CD14-positive monocyte (primary cell): ENCODE measurements at regions not wholly inside any gene's neighbourhood (a gene's known extent, or its start where the extent isn't known, plus 50 kb on each side); places are given as distances from the start of the nearest gene placed in this dataset.

Experiments
- DNase-seq, 3 donors: peaks; one replicate each; pipeline ENCODE4 v3.0.0-alpha.2; 2011 to 2022
- H2AFZ ChIP-seq: 2 replicates; pipeline ENCODE4 v1.6.0; 2012; ENCODE audit warnings: mild to moderate bottlenecking, low read depth, low read length, inconsistent platforms; ENCODE audit not compliant: insufficient read depth, poor library complexity, severe bottlenecking
- H3K27ac ChIP-seq, 2 donors: 1 replicate in 1 of 2; 2 replicates in 1 of 2; pipeline ENCODE4 v1.5.1; 2012 to 2013; ENCODE audit warnings: low read length in 2 of 2, control low read depth in 1 of 2, inconsistent platforms in 1 of 2, low read depth in 1 of 2, mild to moderate bottlenecking in 1 of 2
- H3K27me3 ChIP-seq, 2 donors: one replicate each; pipeline versions ENCODE4 v1.6.0 to v1.6.1; 2011 to 2013; ENCODE audit warnings: low read length in 2 of 2; ENCODE audit not compliant: control insufficient read depth in 2 of 2, insufficient read depth in 2 of 2
- H3K36me3 ChIP-seq, 2 donors: replicated peaks in 1 of 2; 1 replicate in 1 of 2; 2 replicates in 1 of 2; pipeline versions ENCODE4 v1.5.1 to v1.6.1; 2012 to 2013; ENCODE audit warnings: low read length in 2 of 2, control low read depth in 1 of 2, inconsistent platforms in 1 of 2, mild to moderate bottlenecking in 1 of 2; ENCODE audit not compliant: insufficient read depth in 2 of 2, control insufficient read depth in 1 of 2
- H3K4me1 ChIP-seq, 2 donors: 1 replicate in 1 of 2; 2 replicates in 1 of 2; pipeline versions ENCODE4 v1.5.1 to v1.6.1; 2012 to 2013; ENCODE audit warnings: low read length in 2 of 2, control low read depth in 1 of 2, inconsistent platforms in 1 of 2, mild to moderate bottlenecking in 1 of 2, moderate library complexity in 1 of 2; ENCODE audit not compliant: insufficient read depth in 2 of 2, control insufficient read depth in 1 of 2
- H3K4me2 ChIP-seq: replicated peaks from 2 replicates; pipeline ENCODE3; 2012; ENCODE audit warnings: low read length, moderate library complexity, mild to moderate bottlenecking; ENCODE audit not compliant: poor library complexity, severe bottlenecking; ENCODE audit errors: extremely low read depth
- H3K4me3 ChIP-seq, 3 experiments: fragments of 200-600 bp in 1 of 3; sonication (generic) in 1 of 3; replicated peaks in 1 of 3; 1 replicate in 2 of 3; 2 replicates in 1 of 3; pipeline ENCODE4 v1.5.1; 2011 to 2013; ENCODE audit warnings: low read length in 3 of 3, mild to moderate bottlenecking in 3 of 3, control low read depth in 2 of 3, low read depth in 2 of 3, inconsistent platforms in 1 of 3, moderate library complexity in 1 of 3
- H3K79me2 ChIP-seq: 2 replicates; pipeline ENCODE4 v1.6.0; 2012; ENCODE audit warnings: mild to moderate bottlenecking, control low read depth, inconsistent platforms, low read length, moderate library complexity; ENCODE audit not compliant: insufficient read depth
- H3K9ac ChIP-seq: 2 replicates; pipeline ENCODE4 v1.6.0; 2017; ENCODE audit warnings: low read length, mild to moderate bottlenecking; ENCODE audit not compliant: insufficient read depth, poor library complexity, severe bottlenecking
- H3K9me3 ChIP-seq, 2 donors: replicated peaks in 1 of 2; 1 replicate in 1 of 2; 2 replicates in 1 of 2; pipeline versions ENCODE4 v1.5.1 to v1.6.1; 2012 to 2013; ENCODE audit warnings: low read length in 2 of 2, control low read depth in 1 of 2; ENCODE audit not compliant: control insufficient read depth in 1 of 2, insufficient read depth in 1 of 2
- H4K20me1 ChIP-seq: 2 replicates; pipeline ENCODE4 v1.6.0; 2012; ENCODE audit warnings: mild to moderate bottlenecking, low read length, control low read depth, moderate library complexity; ENCODE audit not compliant: insufficient read depth
- H3K27ac Mint-ChIP-seq, 7 donors: one replicate each; pipeline ENCODE4 v1.8.0; 2020; ENCODE audit warnings: mild to moderate bottlenecking in 7 of 7, mixed read lengths in 7 of 7, moderate library complexity in 6 of 7, inconsistent platforms in 2 of 7
- H3K27me3 Mint-ChIP-seq, 3 donors: one replicate each; pipeline ENCODE4 v1.8.0; 2021 to 2022; ENCODE audit warnings: low read depth in 3 of 3, mild to moderate bottlenecking in 3 of 3, mixed read lengths in 3 of 3, moderate library complexity in 3 of 3, inconsistent platforms in 1 of 3
- H3K36me3 Mint-ChIP-seq, 2 donors: one replicate each; pipeline ENCODE4 v1.8.0; 2020; ENCODE audit warnings: mixed read lengths in 2 of 2, inconsistent platforms in 1 of 2, mild to moderate bottlenecking in 1 of 2
- H3K4me1 Mint-ChIP-seq: one replicate; pipeline ENCODE4 v1.8.0; 2020; ENCODE audit warnings: mild to moderate bottlenecking, mixed read lengths
- H3K4me3 Mint-ChIP-seq, 2 donors: one replicate each; pipeline ENCODE4 v1.8.0; 2020; ENCODE audit warnings: mild to moderate bottlenecking in 2 of 2, mixed read lengths in 2 of 2, moderate library complexity in 1 of 2
- H3K9me3 Mint-ChIP-seq, 7 donors: one replicate each; pipeline ENCODE4 v1.8.0; 2020 to 2022; ENCODE audit warnings: mixed read lengths in 7 of 7, mild to moderate bottlenecking in 6 of 7, moderate library complexity in 6 of 7, inconsistent platforms in 2 of 7
- CTCF ChIP-seq: fragments of 200-600 bp; IDR thresholded peaks from one replicate; pipeline ENCODE4 v1.8.0; 2022; ENCODE audit warnings: antibody characterized with exemption, mild to moderate bottlenecking
- WGBS: methylation state at CpG from one replicate; pipeline ENCODE4 v1.1.5; 2013; ENCODE audit warnings: missing lambda C conversion rate; ENCODE audit not compliant: insufficient coverage; 5-methylcytosine and 5-hydroxymethylcytosine counted together
- intact Hi-C, 2 donors: fragments of 100-400 bp; cut with micrococcal nuclease; formaldehyde crosslinking; loops; one replicate each; pipeline versions ENCODE4 v1.15.0 to v1.15.1; 2023

GRCh38 chr1:101587741-101588140 lies 350.9 kb downstream of the S1PR1 start:
- H3K27me3 Mint-ChIP-seq, result no peaks in the 10 kb centered on the region
- H3K4me1 ChIP-seq, result no peaks in the 10 kb centered on the region
- no peaks in the 10 kb centered on the region for H3K36me3 ChIP-seq
- no peaks in the 10 kb centered on the region for H3K79me2 ChIP-seq
- H3K27ac Mint-ChIP-seq, result no peak overlapping the region
- H3K27ac ChIP-seq, result no peak overlapping the region
- H3K9me3 ChIP-seq, result no peaks in the 10 kb centered on the region
- H3K4me3 ChIP-seq, result no peak overlapping the region
- H3K9ac ChIP-seq, result no peak overlapping the region
- no peaks in the 10 kb centered on the region for H4K20me1 ChIP-seq
- no peaks in the 10 kb centered on the region for H3K27me3 ChIP-seq
- no peak for DNase-seq
- no peaks in the 10 kb centered on the region for H3K36me3 Mint-ChIP-seq
- WGBS, result 40% methylated on average over 2 of the region's 5 CpGs
- H3K4me3 Mint-ChIP-seq, result no peak overlapping the region
- TF ChIP-seq CTCF, result no peak
- no peaks in the 10 kb centered on the region for H3K4me1 Mint-ChIP-seq
- intact Hi-C loops, result no loop called here
- peaks cover 0 to 2% (median 0%) of the 10 kb centered on the region in 7 donors for H3K9me3 Mint-ChIP-seq
- H3K4me2 ChIP-seq, result no peak overlapping the region
- no peak overlapping the region for H2AFZ ChIP-seq

DNA sequence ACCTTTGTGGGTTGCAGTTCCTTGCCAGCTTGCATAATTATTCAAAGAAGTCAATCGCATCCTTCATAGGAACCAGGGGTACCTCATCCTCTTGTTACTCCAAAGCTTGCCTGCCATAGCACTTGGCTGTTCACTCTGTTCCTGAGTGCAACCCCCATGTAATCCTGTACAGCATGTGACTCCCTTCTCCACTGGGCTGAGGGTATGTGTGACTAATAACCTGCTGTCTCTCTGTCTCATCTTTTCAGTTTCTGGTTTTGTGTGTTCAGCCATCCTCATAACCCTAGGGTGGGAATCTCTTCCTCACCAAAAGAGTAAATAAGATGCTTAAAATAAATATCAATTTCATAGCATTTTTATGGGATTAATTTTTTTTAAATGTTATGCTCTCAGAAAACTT lies 351.9 kb downstream of the S1PR1 start:
- Histone ChIP-seq H3K27ac (no peak overlapping the region), H3K79me2 (no peaks in the 10 kb centered on the region), H2AFZ (no peak overlapping the region), H3K27me3 (no peaks in the 10 kb centered on the region), H3K4me1 (no peaks in the 10 kb centered on the region), H4K20me1 (no peaks in the 10 kb centered on the region), H3K9me3 (no peaks in the 10 kb centered on the region), H3K36me3 (no peaks in the 10 kb centered on the region), H3K4me2 (no peak overlapping the region), H3K9ac (no peak overlapping the region), H3K4me3 (no peak overlapping the region)
- no peak overlapping the region for H3K4me3 Mint-ChIP-seq
- no peak for DNase-seq
- H3K9me3 Mint-ChIP-seq, result peaks cover 0 to 2% (median 0%) of the 10 kb centered on the region in 7 donors
- no peaks in the 10 kb centered on the region for H3K36me3 Mint-ChIP-seq
- intact Hi-C loops, result no loop called here
- TF ChIP-seq CTCF, result no peak
- no peaks in the 10 kb centered on the region for H3K27me3 Mint-ChIP-seq
- H3K27ac Mint-ChIP-seq, result no peak overlapping the region
- H3K4me1 Mint-ChIP-seq, result no peaks in the 10 kb centered on the region
- WGBS, result no CpG with 5 or more reads among the region's 1 CpG
